ENCODE measurements at regions not wholly inside any gene's neighbourhood (a gene's known extent, or its start where the extent isn't known, plus 50 kb on each side); places are given as distances from the start of the nearest gene placed in this dataset.

GRCh38 chr4:187934766-187935165 lies 60.8 kb upstream of the ZFP42 start:
- TF ChIP-seq TAF1 (IDR thresholded peaks at IDR 0.05; ENCODE audit: borderline replicate concordance, insufficient read depth, low read length) (no peak), SIN3A (IDR thresholded peaks at IDR 0.05; ENCODE audit: borderline replicate concordance, insufficient read depth, low read length) (no peak)
